ENCODE measurements at regions not wholly inside any gene's neighbourhood (a gene's known extent, or its start where the extent isn't known, plus 50 kb on each side); places are given as distances from the start of the nearest gene placed in this dataset.

DNA sequence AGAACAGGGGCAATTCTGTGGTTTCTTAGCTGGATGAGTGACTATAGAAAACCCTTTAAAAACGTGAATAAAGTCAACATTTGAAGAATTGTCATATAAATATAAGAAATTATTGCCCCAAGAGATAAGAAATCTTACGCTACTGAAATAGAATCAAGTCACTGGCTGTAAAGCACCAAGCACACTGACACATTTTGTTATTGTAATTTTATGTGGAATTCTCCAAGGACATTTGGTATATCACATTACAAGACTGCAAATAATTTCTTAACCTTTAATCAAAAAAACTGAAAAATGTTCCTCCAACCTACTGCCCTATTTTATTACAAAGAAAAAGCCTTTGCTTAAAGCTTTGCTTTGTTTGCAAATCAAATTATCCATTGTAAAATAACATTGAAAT, 383.3 kb downstream of the IPMK start:
- DNase-seq (ENCODE audit: low read depth) = no peak
- TF ChIP-seq, protein P1, sequence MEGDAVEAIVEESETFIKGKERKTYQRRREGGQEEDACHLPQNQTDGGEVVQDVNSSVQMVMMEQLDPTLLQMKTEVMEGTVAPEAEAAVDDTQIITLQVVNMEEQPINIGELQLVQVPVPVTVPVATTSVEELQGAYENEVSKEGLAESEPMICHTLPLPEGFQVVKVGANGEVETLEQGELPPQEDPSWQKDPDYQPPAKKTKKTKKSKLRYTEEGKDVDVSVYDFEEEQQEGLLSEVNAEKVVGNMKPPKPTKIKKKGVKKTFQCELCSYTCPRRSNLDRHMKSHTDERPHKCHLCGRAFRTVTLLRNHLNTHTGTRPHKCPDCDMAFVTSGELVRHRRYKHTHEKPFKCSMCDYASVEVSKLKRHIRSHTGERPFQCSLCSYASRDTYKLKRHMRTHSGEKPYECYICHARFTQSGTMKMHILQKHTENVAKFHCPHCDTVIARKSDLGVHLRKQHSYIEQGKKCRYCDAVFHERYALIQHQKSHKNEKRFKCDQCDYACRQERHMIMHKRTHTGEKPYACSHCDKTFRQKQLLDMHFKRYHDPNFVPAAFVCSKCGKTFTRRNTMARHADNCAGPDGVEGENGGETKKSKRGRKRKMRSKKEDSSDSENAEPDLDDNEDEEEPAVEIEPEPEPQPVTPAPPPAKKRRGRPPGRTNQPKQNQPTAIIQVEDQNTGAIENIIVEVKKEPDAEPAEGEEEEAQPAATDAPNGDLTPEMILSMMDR (IDR thresholded peaks at IDR 0.05; ENCODE audit: low read length, missing control alignments) = no peak
- H3K4me3 ChIP-seq (replicated peaks; ENCODE audit: low read depth, low read length) = no peak overlapping the region

GRCh38 chr10:57880446-57881227, 387.1 kb downstream of the IPMK start:
- H3K4me3 ChIP-seq (replicated peaks; ENCODE audit: low read depth, low read length) = no peak overlapping the region
- DNase-seq (ENCODE audit: low read depth) = no peak
- TF ChIP-seq, protein P1 (IDR thresholded peaks at IDR 0.05; ENCODE audit: low read length, missing control alignments) = no peak

DNA sequence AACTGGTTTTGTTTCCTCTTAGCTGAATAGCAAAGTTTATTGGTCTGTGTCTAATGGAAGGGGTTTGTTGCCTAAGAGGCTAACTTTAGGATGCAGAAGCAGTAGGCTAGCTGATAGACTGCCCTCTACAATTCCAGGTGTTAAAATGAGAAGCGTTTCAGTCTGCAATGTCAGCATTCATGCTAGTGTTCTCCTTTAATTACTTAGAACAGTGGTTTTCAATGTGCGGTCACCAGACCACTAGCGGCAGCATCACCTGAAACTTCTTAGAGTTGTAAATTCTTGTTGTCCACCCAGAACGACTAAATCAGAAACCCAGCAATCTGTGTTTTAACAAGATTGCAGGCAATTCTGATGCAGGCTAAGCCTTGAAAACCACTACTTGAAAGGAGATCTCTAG, 392.9 kb downstream of the IPMK start:
- no peak for DNase-seq (ENCODE audit: low read depth)
- TF ChIP-seq, protein P1 (IDR thresholded peaks at IDR 0.05; ENCODE audit: low read length, missing control alignments) = no peak
- no peak overlapping the region for H3K4me3 ChIP-seq (replicated peaks; ENCODE audit: low read depth, low read length)

DNA sequence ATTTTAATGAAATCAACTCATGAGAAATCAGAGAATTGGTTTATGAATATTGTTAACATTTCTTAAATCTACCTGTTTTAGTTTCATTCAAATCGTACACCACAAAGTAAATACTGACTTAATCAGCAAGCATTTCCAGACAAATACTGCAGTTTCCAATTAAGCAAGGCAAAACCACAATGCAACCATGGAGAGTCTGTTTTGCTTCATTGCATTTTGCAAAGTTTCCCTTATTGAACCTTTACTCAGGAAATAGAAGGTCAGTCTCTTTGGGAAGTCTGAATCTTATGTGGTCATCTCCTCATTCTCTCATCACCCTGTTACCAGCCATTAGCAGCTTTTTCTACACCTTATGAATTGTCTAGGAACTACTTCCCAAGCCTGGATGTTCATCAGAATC, 400.5 kb downstream of the IPMK start:
- DNase-seq (ENCODE audit: low read depth) = no peak
- H3K4me3 ChIP-seq (replicated peaks; ENCODE audit: low read depth, low read length) = no peak overlapping the region

DNA sequence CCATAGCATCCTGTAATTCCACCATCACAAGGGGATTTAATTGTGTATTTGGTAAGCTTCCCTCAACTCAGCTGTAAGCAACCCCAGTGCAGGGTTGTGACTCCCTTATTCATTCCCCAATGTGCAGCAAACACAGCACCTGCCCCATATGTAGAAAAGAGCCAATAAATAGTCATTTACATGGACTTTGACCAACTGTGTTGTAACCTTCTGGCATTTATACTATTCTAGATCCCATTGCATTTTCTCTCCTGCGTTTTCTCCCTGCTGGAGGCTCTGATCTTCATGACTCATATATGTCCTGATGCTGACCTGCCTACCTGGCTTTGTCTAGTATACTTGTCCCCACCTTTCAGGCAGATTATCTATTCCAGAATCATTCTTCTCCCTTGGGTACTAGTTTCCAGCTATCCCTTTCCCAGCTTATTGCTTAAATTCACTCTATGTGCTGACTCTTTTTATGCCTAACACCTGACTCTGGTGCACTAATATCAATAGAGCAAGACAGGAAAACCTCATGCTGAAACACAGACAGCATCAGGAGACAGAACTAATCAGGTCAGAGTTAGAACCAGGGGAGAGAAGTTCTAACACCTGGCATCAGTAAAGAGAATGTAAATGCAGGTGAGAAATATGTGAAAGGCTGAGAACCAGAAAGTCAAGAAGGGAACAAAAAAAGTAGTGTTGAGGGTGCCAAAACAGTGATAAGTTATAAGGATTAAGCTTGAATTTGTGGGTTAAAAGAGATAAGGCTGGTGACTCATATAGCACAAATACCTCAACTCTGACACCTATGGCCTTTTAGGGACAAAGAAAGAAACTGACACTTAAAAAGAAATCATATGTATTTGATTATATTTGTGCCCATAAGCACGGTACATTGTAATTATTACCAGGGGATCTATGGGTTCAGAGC, 402.7 kb downstream of the IPMK start:
- TF ChIP-seq, protein P1 (IDR thresholded peaks at IDR 0.05; ENCODE audit: low read length, missing control alignments) = no peak
- H3K4me3 ChIP-seq (replicated peaks; ENCODE audit: low read depth, low read length) = no peak overlapping the region
- no peak for DNase-seq (ENCODE audit: low read depth)

More for the DNA sequence above, 400.5 kb downstream of the IPMK start:
- TF ChIP-seq, protein P1 (IDR thresholded peaks at IDR 0.05; ENCODE audit: low read length, missing control alignments) = no peak

DNA sequence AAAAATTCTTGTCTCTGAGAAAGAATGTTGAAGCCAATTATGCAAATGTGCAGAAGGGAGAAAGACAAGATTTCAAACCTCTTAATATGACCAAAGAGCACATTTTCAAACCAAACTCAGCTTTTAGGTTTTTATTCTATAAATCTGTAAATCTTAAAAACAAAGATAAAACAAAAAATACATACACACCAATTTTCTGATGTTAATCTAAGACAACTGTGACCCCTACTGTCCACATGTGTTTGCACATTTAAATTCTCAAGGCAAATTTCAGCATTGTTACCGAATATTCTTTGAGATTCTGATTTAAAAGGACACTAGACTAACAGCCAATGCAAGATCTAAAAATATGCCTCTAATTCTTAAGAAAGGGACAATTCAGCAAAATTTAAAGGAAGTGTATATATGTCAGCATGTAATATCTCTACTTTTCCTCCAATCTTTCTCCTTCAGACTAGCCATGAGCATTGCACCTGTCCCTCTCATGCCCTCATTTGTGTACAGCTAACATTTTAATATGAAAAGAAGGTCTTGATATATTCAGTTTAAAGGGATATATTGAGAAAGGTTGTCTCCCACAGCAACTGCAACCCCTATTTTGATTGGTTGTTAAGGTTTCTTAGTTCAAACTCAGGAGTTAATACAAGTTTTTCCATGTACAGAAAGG, 417.9 kb downstream of the IPMK start:
- TF ChIP-seq, protein P1 (IDR thresholded peaks at IDR 0.05; ENCODE audit: low read length, missing control alignments) = peak; percentile 39
- peak; percentile 46 for DNase-seq (ENCODE audit: low read depth)
- no peak overlapping the region for H3K4me3 ChIP-seq (replicated peaks; ENCODE audit: low read depth, low read length)
